MM.1S (cell line): ENCODE measurements at regions not wholly inside any gene's neighbourhood (a gene's known extent, or its start where the extent isn't known, plus 50 kb on each side); places are given as distances from the start of the nearest gene placed in this dataset.

Experiments
- DNase-seq: peaks from one replicate; pipeline ENCODE4 v3.0.0-alpha.2; 2015
- H2AFZ ChIP-seq: fragments of 300-600 bp; sonication (generic); 2 replicates; pipeline ENCODE4 v1.6.0; 2016; ENCODE audit warnings: antibody characterized with exemption, low read length
- H3F3A ChIP-seq: fragments of 300-600 bp; sonication (generic); 2 replicates; pipeline ENCODE4 v1.6.1; 2016; ENCODE audit warnings: mild to moderate bottlenecking, antibody characterized with exemption, low read length, moderate library complexity, mixed read lengths; ENCODE audit not compliant: insufficient read depth
- H3K27ac ChIP-seq: fragments of 300-600 bp; sonication (generic); 2 replicates; pipeline ENCODE4 v1.5.1; 2016; ENCODE audit warnings: mild to moderate bottlenecking, low read length
- H3K27me3 ChIP-seq: fragments of 300-600 bp; sonication (generic); replicated peaks from 2 replicates; pipeline ENCODE4 v1.6.0; 2016; ENCODE audit warnings: low read length; ENCODE audit not compliant: insufficient read depth
- H3K36me3 ChIP-seq: fragments of 300-600 bp; sonication (generic); replicated peaks from 2 replicates; pipeline ENCODE4 v1.6.1; 2016; ENCODE audit warnings: mild to moderate bottlenecking, low read length, mixed read lengths; ENCODE audit not compliant: insufficient read depth
- H3K4me1 ChIP-seq: fragments of 300-600 bp; sonication (generic); 2 replicates; pipeline ENCODE4 v1.6.1; 2016; ENCODE audit warnings: low read length, mixed read lengths
- H3K4me2 ChIP-seq: fragments of 300-600 bp; sonication (generic); 2 replicates; pipeline ENCODE4 v1.6.0; 2016; ENCODE audit warnings: low read depth, low read length
- H3K4me3 ChIP-seq: fragments of 300-600 bp; sonication (generic); 2 replicates; pipeline ENCODE4 v1.5.1; 2016; ENCODE audit warnings: low read length, mixed read lengths
- H3K79me2 ChIP-seq: fragments of 300-600 bp; sonication (generic); 2 replicates; pipeline ENCODE4 v1.6.1; 2016; ENCODE audit warnings: mixed run types, low read length, mixed read lengths
- H3K9ac ChIP-seq: fragments of 300-600 bp; sonication (generic); 2 replicates; pipeline ENCODE4 v1.6.1; 2016; ENCODE audit warnings: low read length, mixed read lengths
- H3K9me2 ChIP-seq: fragments of 300-600 bp; sonication (generic); replicated peaks from 2 replicates; pipeline ENCODE4 v1.6.1; 2016; ENCODE audit warnings: mild to moderate bottlenecking, low read length, mixed read lengths; ENCODE audit not compliant: insufficient read depth
- H3K9me3 ChIP-seq: fragments of 300-600 bp; sonication (generic); replicated peaks from 2 replicates; pipeline ENCODE4 v1.6.1; 2016; ENCODE audit warnings: mild to moderate bottlenecking, low read length, mixed read lengths; ENCODE audit not compliant: insufficient read depth
- H4K20me1 ChIP-seq: fragments of 300-600 bp; sonication (generic); 2 replicates; pipeline ENCODE4 v1.6.1; 2016; ENCODE audit warnings: mild to moderate bottlenecking, low read length, moderate library complexity, mixed read lengths; ENCODE audit not compliant: insufficient read depth
- EZH2 ChIP-seq: fragments of 300-600 bp; sonication (generic); optimal IDR thresholded peaks from 2 replicates; pipeline ENCODE3; 2017; ENCODE audit warnings: low read depth, mild to moderate bottlenecking, antibody characterized with exemption, low read length, mixed read lengths
- EZH2phosphoT487 ChIP-seq: fragments of 300-600 bp; sonication (generic); IDR thresholded peaks from 2 replicates; pipeline ENCODE4 v1.6.1; 2018; ENCODE audit warnings: antibody characterized with exemption, low read length
- TF ChIP-seq, protein P1 (sequence below): fragments of 300-600 bp; sonication (generic); IDR thresholded peaks from 2 replicates; pipeline ENCODE4 v1.5.1; 2016; ENCODE audit warnings: antibody characterized with exemption, low read length, mixed read lengths

GRCh38 chr14:27315947-27316346, 718.1 kb upstream of the NOVA1 start:
- Histone ChIP-seq H3K4me2 (no peak overlapping the region), H3K4me3 (no peak overlapping the region), H3K79me2 (no peaks in the 10 kb centered on the region), H3K4me1 (no peaks in the 10 kb centered on the region), H4K20me1 (no peaks in the 10 kb centered on the region), H3F3A (no peaks in the 10 kb centered on the region), H3K9me2 (no peaks in the 10 kb centered on the region), H2AFZ (no peak overlapping the region), H3K27ac (no peak overlapping the region), H3K36me3 (no peaks in the 10 kb centered on the region), H3K27me3 (no peaks in the 10 kb centered on the region), H3K9me3 (no peaks in the 10 kb centered on the region), H3K9ac (no peak overlapping the region)
- no peak for TF ChIP-seq EZH2
- DNase-seq, result no peak

- Histone ChIP-seq H3K9ac (no peak overlapping the region), H3K79me2 (no peaks in the 10 kb centered on the region), H3K4me2 (no peak overlapping the region), H3K27ac (no peak overlapping the region), H2AFZ (no peak overlapping the region), H3K27me3 (no peaks in the 10 kb centered on the region), H3K4me3 (no peak overlapping the region), H3K9me2 (no peaks in the 10 kb centered on the region), H4K20me1 (no peaks in the 10 kb centered on the region), H3K9me3 (no peaks in the 10 kb centered on the region), H3F3A (no peaks in the 10 kb centered on the region), H3K36me3 (no peaks in the 10 kb centered on the region), H3K4me1 (no peaks in the 10 kb centered on the region)
- no peak for DNase-seq
- TF ChIP-seq EZH2 (no peak), EZH2phosphoT487 (no peak)
- TF ChIP-seq, protein P1, sequence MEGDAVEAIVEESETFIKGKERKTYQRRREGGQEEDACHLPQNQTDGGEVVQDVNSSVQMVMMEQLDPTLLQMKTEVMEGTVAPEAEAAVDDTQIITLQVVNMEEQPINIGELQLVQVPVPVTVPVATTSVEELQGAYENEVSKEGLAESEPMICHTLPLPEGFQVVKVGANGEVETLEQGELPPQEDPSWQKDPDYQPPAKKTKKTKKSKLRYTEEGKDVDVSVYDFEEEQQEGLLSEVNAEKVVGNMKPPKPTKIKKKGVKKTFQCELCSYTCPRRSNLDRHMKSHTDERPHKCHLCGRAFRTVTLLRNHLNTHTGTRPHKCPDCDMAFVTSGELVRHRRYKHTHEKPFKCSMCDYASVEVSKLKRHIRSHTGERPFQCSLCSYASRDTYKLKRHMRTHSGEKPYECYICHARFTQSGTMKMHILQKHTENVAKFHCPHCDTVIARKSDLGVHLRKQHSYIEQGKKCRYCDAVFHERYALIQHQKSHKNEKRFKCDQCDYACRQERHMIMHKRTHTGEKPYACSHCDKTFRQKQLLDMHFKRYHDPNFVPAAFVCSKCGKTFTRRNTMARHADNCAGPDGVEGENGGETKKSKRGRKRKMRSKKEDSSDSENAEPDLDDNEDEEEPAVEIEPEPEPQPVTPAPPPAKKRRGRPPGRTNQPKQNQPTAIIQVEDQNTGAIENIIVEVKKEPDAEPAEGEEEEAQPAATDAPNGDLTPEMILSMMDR, result no peak
Observed at GRCh38 chr14:27318774-27319420, 721.1 kb upstream of the NOVA1 start.

DNA sequence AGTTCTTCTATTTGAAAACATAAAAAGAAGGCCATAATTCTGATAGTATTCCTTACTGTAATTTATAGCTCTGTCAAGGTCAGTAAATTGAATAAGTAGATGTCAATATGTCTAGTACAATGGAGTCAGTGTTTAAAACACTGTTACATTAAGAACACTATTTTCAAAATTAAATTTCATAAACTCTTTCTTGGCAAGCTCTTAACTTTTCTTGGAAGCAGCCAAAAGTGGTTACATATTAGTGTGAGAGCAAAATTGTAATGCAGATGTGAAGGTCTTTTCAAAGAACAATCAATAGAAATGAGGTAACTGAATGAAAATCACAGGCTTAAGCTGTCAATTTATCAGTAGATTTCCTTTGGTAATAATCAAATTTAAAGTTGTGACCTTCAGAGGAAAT, 722.4 kb upstream of the NOVA1 start:
- Histone ChIP-seq H3K36me3 (no peaks in the 10 kb centered on the region), H3F3A (no peaks in the 10 kb centered on the region), H3K9ac (no peak overlapping the region), H3K4me2 (no peak overlapping the region), H3K4me3 (no peak overlapping the region), H4K20me1 (no peaks in the 10 kb centered on the region), H3K27ac (no peak overlapping the region), H3K4me1 (no peaks in the 10 kb centered on the region), H3K79me2 (no peaks in the 10 kb centered on the region), H3K9me2 (no peaks in the 10 kb centered on the region), H2AFZ (no peak overlapping the region), H3K27me3 (no peaks in the 10 kb centered on the region), H3K9me3 (no peaks in the 10 kb centered on the region)
- DNase-seq, result no peak
- no peak for TF ChIP-seq EZH2
- no peak for TF ChIP-seq EZH2phosphoT487
- TF ChIP-seq, protein P1, result no peak

GRCh38 chr14:27327095-27327494, 729.3 kb upstream of the NOVA1 start:
- no peaks in the 10 kb centered on the region for H3K36me3 ChIP-seq
- no peaks in the 10 kb centered on the region for H3K4me1 ChIP-seq
- DNase-seq, result no peak
- no peaks in the 10 kb centered on the region for H3K79me2 ChIP-seq
- no peaks in the 10 kb centered on the region for H3K9me3 ChIP-seq
- no peaks in the 10 kb centered on the region for H3K27me3 ChIP-seq
- no peaks in the 10 kb centered on the region for H4K20me1 ChIP-seq
- no peak for TF ChIP-seq EZH2
- no peak for TF ChIP-seq EZH2phosphoT487
- TF ChIP-seq, protein P1, result no peak
- no peak overlapping the region for H3K4me2 ChIP-seq
- H3F3A ChIP-seq, result no peaks in the 10 kb centered on the region
- H2AFZ ChIP-seq, result no peak overlapping the region
- no peak overlapping the region for H3K9ac ChIP-seq
- H3K9me2 ChIP-seq, result no peaks in the 10 kb centered on the region
- H3K4me3 ChIP-seq, result no peak overlapping the region
- no peak overlapping the region for H3K27ac ChIP-seq
